Panc1 (cell line): ENCODE measurements at regions not wholly inside any gene's neighbourhood (a gene's known extent, or its start where the extent isn't known, plus 50 kb on each side); places are given as distances from the start of the nearest gene placed in this dataset.

ENCODE experiments used
- ATAC-seq: fragments of 200-7000 bp; cut with Tn5 transposase; 2 replicates; pipeline ENCODE4 v1.9.1; 2020; ENCODE audit warnings: mild to moderate bottlenecking, moderate library complexity
- BruUV-seq: library from RNA; stranded (reverse); fragments of 400-500 nt; replicated peaks from 2 replicates; lab custom pipeline; 2021; lab: Mats Ljungman, UMichigan
- CTCF ChIA-PET: fragments of 300-600 bp; sonication (Branson Sonifier 250); formaldehyde crosslinking; loops from one replicate; lab custom pipeline; 2022; ENCODE audit warnings: antibody characterized with exemption; lab: Charles Lee
- POLR2A ChIA-PET: fragments of 300-600 bp; sonication (Branson Sonifier 250); formaldehyde crosslinking; loops from one replicate; lab custom pipeline; 2022; ENCODE audit warnings: antibody characterized with exemption; lab: Charles Lee
- DNase-seq: peaks from one replicate; pipeline ENCODE4 v3.0.0-alpha.2; 2010; ENCODE audit warnings: low read depth, low spot score
- H3K27ac ChIP-seq: 2 replicates; pipeline ENCODE4 v1.5.1; 2011; ENCODE audit warnings: mild to moderate bottlenecking, low read length, inconsistent platforms
- H3K27me3 ChIP-seq: fragments of 200-500 bp; sonication (Bioruptor generic); 2 replicates; pipeline ENCODE4 v1.6.0; 2014; ENCODE audit warnings: low read length, inconsistent platforms; ENCODE audit not compliant: control insufficient read depth, insufficient read depth
- H3K36me3 ChIP-seq: fragments of 200-500 bp; sonication (Bioruptor generic); 2 replicates; pipeline ENCODE4 v1.5.1; 2014; ENCODE audit warnings: inconsistent platforms, mild to moderate bottlenecking, low read length, moderate library complexity; ENCODE audit not compliant: control insufficient read depth, insufficient read depth
- H3K4me1 ChIP-seq: 2 replicates; pipeline ENCODE4 v1.5.1; 2011; ENCODE audit warnings: inconsistent platforms, mild to moderate bottlenecking, low read length, moderate library complexity; ENCODE audit not compliant: control insufficient read depth, insufficient read depth
- H3K4me3 ChIP-seq, 2 experiments: 2 replicates each; pipeline ENCODE4 v1.5.1; 2011 to 2012; ENCODE audit warnings: low read depth in 2 of 2, low read length in 2 of 2, mild to moderate bottlenecking in 2 of 2, inconsistent platforms in 1 of 2, moderate library complexity in 1 of 2
- H3K9me3 ChIP-seq: fragments of 200-500 bp; sonication (Bioruptor generic); 2 replicates; pipeline ENCODE4 v1.5.1; 2014; ENCODE audit warnings: low read depth, mild to moderate bottlenecking, inconsistent platforms, low read length, moderate library complexity; ENCODE audit not compliant: control insufficient read depth, insufficient read depth
- CTCF ChIP-seq: fragments of 450-650 bp; IDR thresholded peaks from 2 replicates; pipeline ENCODE4 v1.5.1; 2017; ENCODE audit warnings: mild to moderate bottlenecking
- POLR2AphosphoS5 ChIP-seq: IDR thresholded peaks from 2 replicates; pipeline ENCODE4 v1.6.1; 2012; ENCODE audit warnings: mild to moderate bottlenecking, low read depth, low read length, moderate library complexity
- SIN3A ChIP-seq: IDR thresholded peaks from 2 replicates; pipeline ENCODE4 v1.6.1; 2012; ENCODE audit warnings: low read depth, mild to moderate bottlenecking, low read length, moderate library complexity, borderline replicate concordance; ENCODE audit not compliant: insufficient read depth
- TCF7L2 ChIP-seq: IDR thresholded peaks from 2 replicates; pipeline ENCODE4 v1.6.1; 2011; ENCODE audit warnings: mild to moderate bottlenecking, low read depth, low read length, inconsistent platforms
- in situ Hi-C: cut with HindIII; loops from 2 replicates; pipeline ENCODE4 v1.10.0; 2016; ENCODE audit warnings: low sequenced_read_pairs, low pct_unique_long_range_greater_than_20kb
- intact Hi-C: fragments of 100-400 bp; cut with micrococcal nuclease; formaldehyde crosslinking; loops from one replicate; pipeline ENCODE4 v1.10.0; 2022; ENCODE audit not compliant: unreplicated experiment
- TF ChIP-seq, protein P1 (sequence below), 2 experiments: IDR thresholded peaks; 2 replicates each; pipeline ENCODE4 v1.6.1; 2011 to 2012; ENCODE audit warnings: low read depth in 2 of 2, control low read depth in 1 of 2, low read length in 1 of 2, mild to moderate bottlenecking in 1 of 2, moderate library complexity in 1 of 2; ENCODE audit not compliant: insufficient read depth in 1 of 2

DNA sequence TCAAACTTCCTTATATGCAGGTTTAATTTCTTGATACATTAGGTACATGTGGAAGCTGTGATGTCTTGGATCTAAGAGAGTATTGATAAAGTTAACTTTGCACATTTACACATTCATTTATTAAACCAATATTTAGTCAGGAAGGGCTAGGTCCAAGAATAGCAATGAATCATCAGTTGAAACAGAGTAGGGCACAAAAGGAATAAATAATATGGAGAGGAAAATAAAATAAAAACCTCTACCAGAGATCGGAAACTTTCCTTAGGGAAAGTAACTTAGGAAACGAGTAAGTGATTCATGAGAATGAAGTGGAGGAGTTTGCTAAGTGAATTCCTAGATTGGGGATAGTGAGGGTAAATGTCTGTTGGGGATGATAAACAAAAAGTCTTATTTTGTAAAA, 259.4 kb upstream of the DACH1 start:
- H3K36me3 ChIP-seq: no peaks in the 10 kb centered on the region
- TF ChIP-seq SIN3A: no peak
- TF ChIP-seq CTCF: no peak
- no peak for TF ChIP-seq POLR2AphosphoS5
- no peak for TF ChIP-seq TCF7L2
- TF ChIP-seq, protein P1, sequence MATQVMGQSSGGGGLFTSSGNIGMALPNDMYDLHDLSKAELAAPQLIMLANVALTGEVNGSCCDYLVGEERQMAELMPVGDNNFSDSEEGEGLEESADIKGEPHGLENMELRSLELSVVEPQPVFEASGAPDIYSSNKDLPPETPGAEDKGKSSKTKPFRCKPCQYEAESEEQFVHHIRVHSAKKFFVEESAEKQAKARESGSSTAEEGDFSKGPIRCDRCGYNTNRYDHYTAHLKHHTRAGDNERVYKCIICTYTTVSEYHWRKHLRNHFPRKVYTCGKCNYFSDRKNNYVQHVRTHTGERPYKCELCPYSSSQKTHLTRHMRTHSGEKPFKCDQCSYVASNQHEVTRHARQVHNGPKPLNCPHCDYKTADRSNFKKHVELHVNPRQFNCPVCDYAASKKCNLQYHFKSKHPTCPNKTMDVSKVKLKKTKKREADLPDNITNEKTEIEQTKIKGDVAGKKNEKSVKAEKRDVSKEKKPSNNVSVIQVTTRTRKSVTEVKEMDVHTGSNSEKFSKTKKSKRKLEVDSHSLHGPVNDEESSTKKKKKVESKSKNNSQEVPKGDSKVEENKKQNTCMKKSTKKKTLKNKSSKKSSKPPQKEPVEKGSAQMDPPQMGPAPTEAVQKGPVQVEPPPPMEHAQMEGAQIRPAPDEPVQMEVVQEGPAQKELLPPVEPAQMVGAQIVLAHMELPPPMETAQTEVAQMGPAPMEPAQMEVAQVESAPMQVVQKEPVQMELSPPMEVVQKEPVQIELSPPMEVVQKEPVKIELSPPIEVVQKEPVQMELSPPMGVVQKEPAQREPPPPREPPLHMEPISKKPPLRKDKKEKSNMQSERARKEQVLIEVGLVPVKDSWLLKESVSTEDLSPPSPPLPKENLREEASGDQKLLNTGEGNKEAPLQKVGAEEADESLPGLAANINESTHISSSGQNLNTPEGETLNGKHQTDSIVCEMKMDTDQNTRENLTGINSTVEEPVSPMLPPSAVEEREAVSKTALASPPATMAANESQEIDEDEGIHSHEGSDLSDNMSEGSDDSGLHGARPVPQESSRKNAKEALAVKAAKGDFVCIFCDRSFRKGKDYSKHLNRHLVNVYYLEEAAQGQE (IDR thresholded peaks at IDR 0.05; ENCODE audit: insufficient read depth in 1 of 2, low read depth in 2 of 2, low read length in 1 of 2): no peak
- BruUV-seq: no TSS peak
- no peak for ATAC-seq
- DNase-seq: no peak
- no peak overlapping the region for H3K27ac ChIP-seq
- no peaks in the 10 kb centered on the region for H3K4me1 ChIP-seq
- ChIA-PET CTCF (no interaction called here), POLR2A (no interaction called here)
- H3K9me3 ChIP-seq: no peaks in the 10 kb centered on the region
- in situ Hi-C loops (no loop called here), intact Hi-C loops (no loop called here)
- no peak overlapping the region for H3K4me3 ChIP-seq
- no peaks in the 10 kb centered on the region for H3K27me3 ChIP-seq

- CTCF ChIA-PET: no interaction called here
- no peak for ATAC-seq
- in situ Hi-C loops (no loop called here), intact Hi-C loops (no loop called here)
- H3K36me3 ChIP-seq: no peaks in the 10 kb centered on the region
- BruUV-seq: no TSS peak
- no peak for TF ChIP-seq CTCF
- no peak for TF ChIP-seq TCF7L2
- TF ChIP-seq POLR2AphosphoS5: no peak
- TF ChIP-seq SIN3A: no peak
- TF ChIP-seq, protein P1 (IDR thresholded peaks at IDR 0.05; ENCODE audit: insufficient read depth in 1 of 2, low read depth in 2 of 2, low read length in 1 of 2): no peak
- no peak overlapping the region for H3K27ac ChIP-seq
- POLR2A ChIA-PET: no interaction called here
- H3K4me1 ChIP-seq: no peaks in the 10 kb centered on the region
- H3K4me3 ChIP-seq: no peak overlapping the region
- H3K9me3 ChIP-seq: no peaks in the 10 kb centered on the region
- no peaks in the 10 kb centered on the region for H3K27me3 ChIP-seq
- no peak for DNase-seq
These were observed 258.6 kb upstream of the DACH1 start for GRCh38 chr13:72125561-72125960.
